ENCODE measurements at regions not wholly inside any gene's neighbourhood (a gene's known extent, or its start where the extent isn't known, plus 50 kb on each side); places are given as distances from the start of the nearest gene placed in this dataset.
A peak's percentile ranks its signal among the peaks of the same experiment; 100 is the strongest.

- no peak for DNase-seq (ENCODE audit: low read depth)
Measured at GRCh38 chr5:97405941-97406340, 222.9 kb upstream of the RIOK2 start.

GRCh38 chr5:97406946-97407676, 224.1 kb upstream of the RIOK2 start:
- DNase-seq (ENCODE audit: low read depth), result no peak

DNA sequence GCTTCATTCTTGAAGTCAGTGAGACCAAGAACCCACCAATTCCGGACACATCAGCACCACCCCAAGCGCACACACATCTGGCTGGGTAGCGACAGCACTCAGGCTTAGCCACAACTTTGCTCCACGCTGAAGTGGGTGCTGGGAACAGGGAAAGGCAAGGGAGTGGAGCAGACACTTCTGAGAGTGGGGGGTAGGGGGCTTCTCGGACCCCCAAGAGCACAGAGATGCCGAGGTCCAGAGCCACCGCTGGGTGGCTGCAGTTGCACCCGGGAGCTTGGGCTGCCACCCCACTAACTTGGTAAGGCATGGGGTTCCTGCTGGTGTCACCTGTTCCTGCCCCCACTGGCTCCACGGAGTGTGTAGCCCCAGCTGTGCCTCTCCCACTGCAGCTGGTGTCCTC, 225.3 kb upstream of the RIOK2 start:
- no peak for DNase-seq (ENCODE audit: low read depth)

DNA sequence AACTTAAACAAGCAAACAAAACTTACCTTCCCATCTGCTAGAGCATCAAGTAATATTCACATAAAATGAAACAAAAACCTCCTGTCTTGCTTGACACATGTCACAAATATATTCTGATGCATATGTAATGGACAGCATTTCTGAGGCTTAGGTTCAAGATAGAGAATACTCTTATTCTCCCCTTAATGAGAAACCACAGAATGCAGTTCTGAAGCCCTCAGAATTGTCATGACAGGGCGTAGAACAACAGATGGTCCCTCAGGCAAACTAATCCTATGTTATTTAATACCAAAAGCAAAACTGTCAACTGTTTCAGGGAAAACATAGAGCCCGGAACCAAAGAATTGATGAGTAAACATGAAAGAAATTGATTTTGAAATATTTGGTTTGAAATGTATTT, 229.9 kb upstream of the RIOK2 start:
- DNase-seq (ENCODE audit: low read depth), result no peak

GRCh38 chr5:97417986-97418385, 234.9 kb upstream of the RIOK2 start:
- DNase-seq (ENCODE audit: low read depth), result no peak

- no peak for DNase-seq (ENCODE audit: low read depth)
Measured at GRCh38 chr5:97418462-97418861, 235.4 kb upstream of the RIOK2 start.

DNA sequence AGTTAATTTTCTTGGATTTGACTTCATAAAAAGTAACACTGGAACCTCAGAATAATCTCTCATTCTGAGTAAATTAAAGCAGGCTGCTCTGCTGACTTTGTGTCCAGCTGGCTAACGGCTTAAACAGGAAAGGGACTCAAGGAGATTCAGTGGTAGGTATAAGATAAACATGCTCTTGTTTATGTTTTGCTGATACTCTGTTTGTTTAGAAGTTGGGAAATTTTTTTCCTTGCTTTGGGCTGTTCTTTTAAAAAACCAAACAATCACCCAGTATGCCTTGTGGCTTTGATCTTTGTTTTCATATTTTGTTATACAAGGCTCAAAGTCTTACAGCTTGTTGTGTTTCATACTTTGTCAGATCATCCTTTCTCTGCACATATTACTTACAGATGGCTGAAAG, 237.6 kb upstream of the RIOK2 start:
- no peak for DNase-seq (ENCODE audit: low read depth)

DNA sequence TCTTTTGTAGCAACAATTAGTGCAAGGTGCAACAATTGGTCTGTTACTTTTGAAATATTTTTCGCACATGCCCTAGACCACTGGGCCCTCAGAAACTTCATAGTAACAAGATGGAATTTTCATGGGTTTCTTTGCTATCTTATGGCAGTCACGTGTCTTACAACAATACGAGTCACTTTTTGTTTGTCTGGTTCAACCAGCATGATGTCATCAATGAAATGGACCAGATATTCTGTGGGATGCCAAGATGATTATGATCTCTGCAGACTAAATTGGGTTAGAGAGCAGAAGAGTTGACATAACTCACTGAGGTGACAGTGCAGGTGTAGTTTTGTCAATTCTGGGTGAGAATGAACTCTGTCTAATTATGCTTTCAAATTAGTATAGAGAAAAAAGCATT, 239.6 kb upstream of the RIOK2 start:
- DNase-seq (ENCODE audit: low read depth), result peak; percentile 7

- DNase-seq (ENCODE audit: low read depth), result peak; percentile 27
Measured at GRCh38 chr5:97425511-97425910, 242.5 kb upstream of the RIOK2 start.

GRCh38 chr5:97427235-97427634, 244.2 kb upstream of the RIOK2 start:
- no peak for DNase-seq (ENCODE audit: low read depth)

GRCh38 chr5:97434021-97434420, 251.0 kb upstream of the RIOK2 start:
- DNase-seq (ENCODE audit: low read depth), result no peak

GRCh38 chr5:97436405-97436804, 253.4 kb upstream of the RIOK2 start:
- no peak for DNase-seq (ENCODE audit: low read depth)

DNA sequence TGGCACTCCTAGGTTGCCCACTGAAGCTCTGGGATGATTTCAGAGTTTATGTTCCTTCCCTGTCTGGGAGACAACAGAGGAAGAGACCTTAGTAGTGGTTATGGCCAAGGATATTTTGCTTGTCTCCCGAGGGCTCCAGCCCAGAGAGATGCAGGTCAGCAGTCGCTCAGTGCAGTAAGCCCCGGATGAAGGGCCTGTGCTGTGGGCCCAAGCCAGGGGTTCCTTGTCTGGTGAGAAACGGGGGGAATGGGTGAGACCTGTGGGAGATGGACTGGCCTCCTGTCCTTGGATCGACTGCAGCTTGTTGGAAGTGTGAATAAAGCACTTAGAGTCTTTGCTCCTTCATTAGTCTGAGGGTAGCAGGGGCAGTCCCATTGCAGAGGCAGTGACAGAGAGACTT, 260.7 kb upstream of the RIOK2 start:
- no peak for DNase-seq (ENCODE audit: low read depth)

- no peak for DNase-seq (ENCODE audit: low read depth)
Measured at GRCh38 chr5:97449172-97449571, 266.1 kb upstream of the RIOK2 start.

DNA sequence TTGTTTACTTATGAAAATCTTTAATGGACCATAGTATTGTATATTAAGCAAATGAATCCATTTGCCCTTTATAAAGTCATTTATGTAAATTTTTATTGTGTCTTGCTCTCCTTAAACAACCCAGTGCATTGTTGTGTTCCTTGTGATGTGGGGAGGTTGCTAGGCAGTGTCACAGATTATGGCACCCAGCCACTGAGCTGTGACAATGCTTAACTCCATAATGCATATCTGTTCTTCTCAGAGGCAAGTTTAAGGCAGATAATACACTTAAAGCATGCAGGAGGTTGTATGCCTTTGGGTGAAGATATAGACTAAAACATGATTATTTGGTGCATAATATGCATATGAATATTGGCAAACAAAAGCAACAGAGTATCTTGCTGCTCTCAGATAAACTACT, 269.6 kb upstream of the RIOK2 start:
- no peak for DNase-seq (ENCODE audit: low read depth)

GRCh38 chr5:97453263-97453662, 270.2 kb upstream of the RIOK2 start:
- no peak for DNase-seq (ENCODE audit: low read depth)

- DNase-seq (ENCODE audit: low read depth), result no peak
Measured at GRCh38 chr5:97454015-97454414, 271.0 kb upstream of the RIOK2 start.

DNA sequence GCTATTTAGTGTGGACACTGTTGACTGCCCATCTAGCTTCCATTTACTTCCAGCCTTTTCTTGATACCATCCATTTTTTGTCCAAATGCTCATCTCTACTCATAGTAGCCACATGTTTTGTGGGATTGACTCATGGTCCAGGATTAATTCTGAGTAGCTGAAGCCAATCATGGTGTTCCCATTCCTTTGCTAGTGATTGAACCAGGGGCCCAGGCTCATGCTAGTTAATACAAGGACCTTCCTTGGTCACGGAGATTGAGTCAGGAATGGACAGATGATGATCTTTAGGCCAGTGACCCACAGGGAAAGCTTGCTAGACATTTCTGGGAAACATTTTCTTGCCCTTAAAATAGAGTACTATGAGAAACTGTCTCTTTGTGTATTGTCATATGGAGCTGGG, 272.9 kb upstream of the RIOK2 start:
- no peak for DNase-seq (ENCODE audit: low read depth)

DNA sequence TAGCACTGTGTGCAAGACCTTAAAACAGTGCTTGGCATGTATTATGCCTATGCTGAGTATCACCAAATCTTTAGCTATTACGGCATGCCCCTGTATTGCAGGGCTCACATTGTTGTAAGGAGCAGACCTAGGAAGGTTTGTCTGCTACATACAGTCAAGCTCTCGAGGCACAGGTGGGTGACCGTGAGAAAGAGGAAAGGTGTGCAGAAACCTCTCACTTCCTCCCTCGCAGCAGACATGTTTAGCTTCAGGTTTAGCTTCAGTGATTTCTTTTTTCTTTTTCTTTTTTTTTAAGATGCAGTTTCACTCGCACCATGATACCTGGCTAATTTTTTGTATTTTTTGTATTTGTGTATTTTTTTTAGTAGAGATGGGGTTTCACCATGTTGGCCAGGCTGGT, 275.8 kb upstream of the RIOK2 start:
- DNase-seq (ENCODE audit: low read depth), result no peak

DNA sequence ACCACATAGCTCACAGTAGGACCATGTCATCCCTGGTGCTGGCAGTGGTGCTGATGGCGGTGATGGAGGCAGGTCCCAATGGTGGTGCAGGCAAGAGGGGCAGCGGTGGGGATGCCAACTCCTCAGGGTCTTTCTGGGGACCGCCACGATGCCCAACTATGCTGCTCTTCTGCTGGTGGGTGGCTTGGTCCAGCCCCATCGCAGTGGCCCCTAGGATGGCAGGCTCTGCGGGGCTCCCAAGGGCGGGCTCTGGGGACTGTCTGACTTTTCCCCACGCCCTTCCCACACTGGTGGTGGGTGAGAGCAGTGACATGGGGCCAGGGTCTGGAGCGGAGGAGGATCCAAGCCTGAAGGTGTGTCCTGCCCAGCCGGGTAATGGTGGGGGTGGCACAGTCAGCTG, 288.9 kb upstream of the RIOK2 start:
- no peak for DNase-seq (ENCODE audit: low read depth)

DNA sequence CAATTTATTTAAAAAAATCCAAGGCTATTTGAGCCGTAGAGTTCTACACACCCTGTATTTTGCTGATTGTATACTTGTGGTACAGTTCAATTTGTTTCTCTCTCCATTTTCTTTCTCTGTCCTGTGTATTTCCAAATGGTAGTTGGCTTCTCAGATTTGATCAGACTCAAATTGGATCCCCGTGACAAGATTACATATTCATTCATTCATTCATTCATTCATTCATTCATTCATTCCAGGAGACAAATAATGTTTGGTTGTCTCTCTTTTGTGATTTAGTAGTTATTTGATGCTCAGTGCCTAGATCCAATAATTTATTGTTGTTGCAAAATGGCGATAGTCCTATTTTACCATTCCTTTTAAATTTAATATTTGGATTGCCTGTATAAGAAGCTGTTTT, 292.8 kb upstream of the RIOK2 start:
- no peak for DNase-seq (ENCODE audit: low read depth)

DNA sequence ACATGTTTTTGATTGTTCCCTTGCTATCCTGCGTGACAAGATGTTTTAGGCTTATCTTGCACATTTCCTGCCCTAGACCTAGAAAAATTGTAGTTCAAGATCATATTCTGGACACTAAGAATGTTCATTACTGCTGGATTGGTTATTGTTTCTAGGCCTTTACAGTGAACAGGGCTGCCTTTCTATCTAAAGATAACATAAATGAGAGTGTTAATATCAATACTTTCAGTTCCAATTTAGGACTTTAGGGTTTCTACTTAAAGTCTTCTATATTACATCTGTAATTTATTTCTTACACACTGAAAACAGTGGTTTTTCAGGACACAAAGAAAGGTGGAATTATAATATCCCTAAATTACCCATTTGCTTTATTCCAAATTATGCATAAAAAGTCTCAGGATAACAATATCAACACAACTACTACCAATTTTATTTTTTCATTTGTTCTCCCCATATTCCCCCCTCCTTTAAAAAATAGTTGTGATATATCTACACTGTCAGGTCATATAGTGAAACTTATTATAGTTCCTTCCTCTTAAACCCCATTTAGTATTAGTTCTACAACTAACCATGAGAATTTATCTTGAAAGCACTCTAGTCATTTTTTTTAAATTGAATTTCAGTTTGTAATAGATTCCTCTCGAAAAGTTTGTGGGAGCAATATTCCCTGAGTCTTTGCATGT, 293.9 kb upstream of the RIOK2 start:
- DNase-seq (ENCODE audit: low read depth), result no peak

DNA sequence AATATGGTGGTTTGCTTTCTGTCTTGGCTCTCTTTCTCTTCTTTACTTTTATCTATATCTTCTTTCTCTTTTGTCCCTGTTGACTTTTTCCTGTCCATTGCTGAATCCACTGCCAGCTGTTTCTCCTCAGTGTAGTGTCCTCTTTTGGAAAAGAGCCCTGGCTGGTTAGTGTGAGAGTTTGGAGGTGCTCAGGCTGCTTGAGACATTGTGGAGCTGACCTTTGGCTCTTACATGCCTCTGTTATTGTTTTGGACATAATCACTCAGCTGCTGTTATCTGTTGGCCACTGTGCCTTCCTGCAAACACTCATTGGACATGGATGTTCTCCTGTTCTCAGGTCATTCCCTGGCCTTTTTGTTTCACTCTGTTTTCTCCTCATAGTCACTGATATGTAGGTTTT, 295.4 kb upstream of the RIOK2 start:
- no peak for DNase-seq (ENCODE audit: low read depth)

DNA sequence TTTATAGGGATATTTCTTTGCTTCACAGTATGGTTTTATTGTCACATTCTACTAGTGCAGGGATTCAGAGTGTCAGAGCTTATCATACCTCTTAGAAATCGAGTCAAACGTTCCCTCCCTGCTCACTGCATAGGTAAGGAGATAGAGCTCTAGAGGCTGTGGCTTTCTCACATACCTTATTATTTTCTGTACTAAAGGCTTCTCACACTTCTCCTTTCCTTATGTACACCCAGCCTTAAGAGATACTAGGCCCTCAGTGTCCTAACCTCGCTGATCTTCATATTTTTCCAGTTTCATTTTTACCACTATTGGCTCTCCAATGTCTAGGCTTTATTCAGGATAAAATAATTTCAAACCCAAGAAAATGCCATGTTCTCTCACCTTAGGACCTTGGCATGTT, 297.3 kb upstream of the RIOK2 start:
- DNase-seq (ENCODE audit: low read depth), result no peak

Data from iris pigment epithelial cell (primary cell).